ENCODE measurements at regions not wholly inside any gene's neighbourhood (a gene's known extent, or its start where the extent isn't known, plus 50 kb on each side); places are given as distances from the start of the nearest gene placed in this dataset.
"Not testable (repeated sequence)": the region's sequence is repeated elsewhere in the genome, so short reads cannot be mapped to it uniquely, and the experiment has no call there.

DNA sequence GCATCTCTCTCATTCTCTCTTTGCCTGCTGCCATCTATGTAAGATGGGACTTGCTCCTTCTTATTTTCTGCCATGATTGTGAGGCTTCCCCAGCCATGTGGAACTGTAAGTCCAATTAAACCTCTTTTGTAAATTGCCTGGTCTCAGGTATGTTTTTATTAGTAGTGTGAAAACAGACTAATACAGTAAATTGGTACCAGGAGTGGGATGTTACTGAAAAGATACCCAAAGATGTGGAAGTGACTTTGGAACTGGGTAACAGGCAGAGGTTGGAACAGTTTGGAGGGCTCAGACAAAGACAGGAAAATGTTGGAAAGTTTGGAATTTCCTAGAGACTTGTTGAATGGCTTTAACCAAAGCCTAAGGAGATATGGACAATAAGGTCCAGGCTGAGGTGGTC lies 503.1 kb upstream of the SOX9 start:
- TF ChIP-seq, protein P1, sequence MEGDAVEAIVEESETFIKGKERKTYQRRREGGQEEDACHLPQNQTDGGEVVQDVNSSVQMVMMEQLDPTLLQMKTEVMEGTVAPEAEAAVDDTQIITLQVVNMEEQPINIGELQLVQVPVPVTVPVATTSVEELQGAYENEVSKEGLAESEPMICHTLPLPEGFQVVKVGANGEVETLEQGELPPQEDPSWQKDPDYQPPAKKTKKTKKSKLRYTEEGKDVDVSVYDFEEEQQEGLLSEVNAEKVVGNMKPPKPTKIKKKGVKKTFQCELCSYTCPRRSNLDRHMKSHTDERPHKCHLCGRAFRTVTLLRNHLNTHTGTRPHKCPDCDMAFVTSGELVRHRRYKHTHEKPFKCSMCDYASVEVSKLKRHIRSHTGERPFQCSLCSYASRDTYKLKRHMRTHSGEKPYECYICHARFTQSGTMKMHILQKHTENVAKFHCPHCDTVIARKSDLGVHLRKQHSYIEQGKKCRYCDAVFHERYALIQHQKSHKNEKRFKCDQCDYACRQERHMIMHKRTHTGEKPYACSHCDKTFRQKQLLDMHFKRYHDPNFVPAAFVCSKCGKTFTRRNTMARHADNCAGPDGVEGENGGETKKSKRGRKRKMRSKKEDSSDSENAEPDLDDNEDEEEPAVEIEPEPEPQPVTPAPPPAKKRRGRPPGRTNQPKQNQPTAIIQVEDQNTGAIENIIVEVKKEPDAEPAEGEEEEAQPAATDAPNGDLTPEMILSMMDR (IDR thresholded peaks at IDR 0.05) = not testable (repeated sequence)
- TF ChIP-seq POLR2AphosphoS5, POLR2A, EP300 (IDR thresholded peaks at IDR 0.05): not testable (repeated sequence)

Data from stomach (tissue), 4 donors.